AG04450 (cell line): ENCODE measurements at regions not wholly inside any gene's neighbourhood (a gene's known extent, or its start where the extent isn't known, plus 50 kb on each side); places are given as distances from the start of the nearest gene placed in this dataset.

Experiments used
- CTCF ChIA-PET: fragments of 300-600, 350-600 bp; formaldehyde crosslinking; extraction: SDS; loops from one replicate; lab custom pipeline; 2022; ENCODE audit warnings: antibody characterized with exemption, inconsistent platforms; lab: Charles Lee
- POLR2A ChIA-PET: fragments of 350-600 bp; formaldehyde crosslinking; extraction: SDS; loops from one replicate; lab custom pipeline; 2021; ENCODE audit warnings: antibody characterized with exemption, inconsistent platforms; lab: Yijun Ruan, JAX
- DNase-seq: peaks from one replicate; pipeline ENCODE4 v3.0.0-alpha.2; 2011; ENCODE audit warnings: low read depth, low spot score
- H3K27ac ChIP-seq: one replicate; pipeline ENCODE4 v1.5.1; 2012; ENCODE audit warnings: low read depth, low read length, control low read depth
- H3K27me3 ChIP-seq: one replicate; pipeline ENCODE4 v1.6.0; 2012; ENCODE audit warnings: low read length; ENCODE audit not compliant: control insufficient read depth, insufficient read depth
- H3K4me3 ChIP-seq: 2 replicates; pipeline ENCODE4 v1.5.1; 2011; ENCODE audit warnings: mild to moderate bottlenecking, low read depth, low read length, control low read depth
- H3K9me3 ChIP-seq: 2 replicates; pipeline ENCODE4 v1.5.1; 2012; ENCODE audit warnings: low read length; ENCODE audit not compliant: control insufficient read depth, insufficient read depth
- CTCF ChIP-seq: IDR thresholded peaks from 2 replicates; pipeline ENCODE4 v1.5.1; 2011; ENCODE audit warnings: low read depth, low read length, control low read depth, inconsistent platforms

GRCh38 chr1:193685986-193686385 lies 499.6 kb upstream of the B3GALT2 start:
- ChIA-PET CTCF (no interaction called here), POLR2A (no interaction called here)
- DNase-seq = no peak
- Histone ChIP-seq H3K27me3 (no peaks in the 10 kb centered on the region), H3K27ac (no peak overlapping the region), H3K9me3 (no peaks in the 10 kb centered on the region), H3K4me3 (no peak overlapping the region)
- TF ChIP-seq CTCF = no peak

- CTCF ChIA-PET = interaction anchor here (0.7 to 1.4 kb wide), 2 partner anchors 491 to 1230 kb away, joined by 3 to 4 read pairs; no protein-coding TSS in a partner anchor
- H3K27ac ChIP-seq = no peak overlapping the region
- no peak for TF ChIP-seq CTCF
- H3K27me3 ChIP-seq = no peaks in the 10 kb centered on the region
- no peak for DNase-seq
- no peak overlapping the region for H3K4me3 ChIP-seq
- POLR2A ChIA-PET = no interaction called here
- H3K9me3 ChIP-seq = no peaks in the 10 kb centered on the region
Measured at GRCh38 chr1:193681422-193681821, 495.0 kb upstream of the B3GALT2 start.

- Histone ChIP-seq H3K9me3 (no peaks in the 10 kb centered on the region), H3K27ac (no peak overlapping the region), H3K27me3 (no peaks in the 10 kb centered on the region), H3K4me3 (no peak overlapping the region)
- DNase-seq = no peak
- TF ChIP-seq CTCF = no peak
- CTCF ChIA-PET = interaction anchor here (0.7 to 1.4 kb wide), 2 partner anchors 491 to 1231 kb away, joined by 3 to 4 read pairs; no protein-coding TSS in a partner anchor
- POLR2A ChIA-PET = no interaction called here
Measured at GRCh38 chr1:193680924-193681316, 494.5 kb upstream of the B3GALT2 start.

- POLR2A ChIA-PET = no interaction called here
- CTCF ChIA-PET = interaction anchor here (1.4 kb wide), 1 partner anchor 490 kb away, joined by 4 read pairs; no protein-coding TSS in a partner anchor
- DNase-seq = no peak
Measured at GRCh38 chr1:193680247-193680923, 494.0 kb upstream of the B3GALT2 start.

More at GRCh38 chr1:193680247-193680923, 494.0 kb upstream of the B3GALT2 start:
- TF ChIP-seq CTCF = no peak
- H3K4me3 ChIP-seq = no peak overlapping the region
- no peaks in the 10 kb centered on the region for H3K27me3 ChIP-seq
- no peaks in the 10 kb centered on the region for H3K9me3 ChIP-seq
- H3K27ac ChIP-seq = no peak overlapping the region
